CD4-positive, alpha-beta T cell (primary cell): ENCODE measurements at regions not wholly inside any gene's neighbourhood (a gene's known extent, or its start where the extent isn't known, plus 50 kb on each side); places are given as distances from the start of the nearest gene placed in this dataset.

Source experiments
- ATAC-seq: fragments of 200-7000 bp; cut with Tn5 transposase; one replicate; pipeline ENCODE4 v1.10.0; 2022; ENCODE audit warnings: mild to moderate bottlenecking; ENCODE audit not compliant: poor library complexity
- CTCF ChIA-PET: fragments of 350-600 bp; sonication (Branson Sonifier 250); formaldehyde crosslinking; loops from one replicate; lab custom pipeline; 2021; ENCODE audit warnings: antibody characterized with exemption, inconsistent platforms; lab: Charles Lee
- POLR2A ChIA-PET: fragments of 350-600 bp; sonication (Branson Sonifier 250); formaldehyde crosslinking; loops from one replicate; lab custom pipeline; 2021; ENCODE audit warnings: antibody characterized with exemption, inconsistent platforms; lab: Charles Lee
- DNase-seq, 14 experiments: peaks; one replicate each; pipeline ENCODE4 v3.0.0-alpha.2; 2013 to 2020; ENCODE audit warnings: mixed read lengths in 2 of 14
- H3K27ac ChIP-seq, 2 donors: one replicate each; pipeline versions ENCODE4 v1.5.1 to v1.7.0; 2013; ENCODE audit warnings: low read length in 2 of 2, low read depth in 1 of 2, mild to moderate bottlenecking in 1 of 2
- H3K27me3 ChIP-seq, 2 experiments: 1 replicate in 1 of 2; 2 replicates in 1 of 2; pipeline versions ENCODE4 v1.6.1 to v1.7.0; 2013; ENCODE audit warnings: low read length in 2 of 2, control low read depth in 1 of 2, mild to moderate bottlenecking in 1 of 2, moderate library complexity in 1 of 2; ENCODE audit not compliant: insufficient read depth in 2 of 2, control insufficient read depth in 1 of 2
- H3K36me3 ChIP-seq: one replicate; pipeline ENCODE4 v1.6.1; 2013; ENCODE audit warnings: low read length, control low read depth; ENCODE audit not compliant: insufficient read depth
- H3K4me1 ChIP-seq: one replicate; pipeline ENCODE4 v1.6.1; 2013; ENCODE audit warnings: low read length, control low read depth; ENCODE audit not compliant: insufficient read depth
- H3K4me3 ChIP-seq: one replicate; pipeline ENCODE4 v1.5.1; 2013; ENCODE audit warnings: mild to moderate bottlenecking, low read length, moderate library complexity
- H3K9me3 ChIP-seq, 2 experiments: 1 replicate in 1 of 2; 2 replicates in 1 of 2; pipeline versions ENCODE4 v1.6.1 to v1.7.0; 2013; ENCODE audit warnings: low read length in 2 of 2, mild to moderate bottlenecking in 2 of 2, control low read depth in 1 of 2, moderate library complexity in 1 of 2; ENCODE audit not compliant: control insufficient read depth in 1 of 2, insufficient read depth in 1 of 2
- H3K27ac Mint-ChIP-seq: one replicate; pipeline ENCODE4 v1.8.0; 2020; ENCODE audit warnings: mixed read lengths
- H3K27me3 Mint-ChIP-seq: one replicate; pipeline ENCODE4 v1.8.0; 2021; ENCODE audit warnings: mixed read lengths
- H3K36me3 Mint-ChIP-seq: one replicate; pipeline ENCODE4 v1.8.0; 2021; ENCODE audit warnings: low read depth, mixed read lengths
- H3K4me1 Mint-ChIP-seq: one replicate; pipeline ENCODE4 v1.8.0; 2021; ENCODE audit warnings: low read depth, mixed read lengths
- H3K4me3 Mint-ChIP-seq: one replicate; pipeline ENCODE4 v1.8.0; 2020; ENCODE audit warnings: mild to moderate bottlenecking, mixed read lengths
- H3K9me3 Mint-ChIP-seq: one replicate; pipeline ENCODE4 v1.8.0; 2020; ENCODE audit warnings: mixed read lengths
- intact Hi-C, 2 experiments: fragments of 100-400 bp; cut with DNase I in 1 of 2; cut with micrococcal nuclease in 1 of 2; formaldehyde crosslinking; loops; one replicate each; pipeline versions ENCODE4 v1.15.1 to v1.9.0; 2023 to 2025; cut with DNase I, micrococcal nuclease
- TF ChIP-seq, protein P1 (sequence below): fragments of 200-600 bp; IDR thresholded peaks from one replicate; pipeline ENCODE4 v1.8.0; 2022; ENCODE audit warnings: antibody characterized with exemption, mild to moderate bottlenecking

DNA sequence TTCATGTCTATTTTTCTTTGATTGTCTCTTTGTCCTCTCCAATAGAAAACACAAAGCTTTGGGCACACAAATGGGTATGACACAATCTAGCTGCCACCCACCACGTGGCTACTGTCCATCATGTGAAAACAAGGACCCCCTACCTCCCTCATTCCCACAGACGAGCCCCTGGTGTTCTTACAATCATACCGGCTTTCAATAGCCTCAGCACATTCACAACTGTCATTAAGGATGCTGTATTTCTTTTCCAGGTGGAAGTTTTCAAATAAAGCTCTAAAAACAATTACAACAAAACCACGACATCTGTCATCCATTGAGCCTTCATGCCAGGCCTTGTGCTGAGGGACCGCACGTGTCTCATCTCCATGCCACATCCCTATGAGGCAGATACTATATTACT is 552.6 kb upstream of the ADAMTS9 start:
- Mint-ChIP-seq H3K4me3 (no peak overlapping the region), H3K36me3 (no peaks in the 10 kb centered on the region), H3K4me1 (no peaks in the 10 kb centered on the region), H3K27me3 (no peaks in the 10 kb centered on the region), H3K27ac (no peak overlapping the region), H3K9me3 (peaks cover 12% of the 10 kb centered on the region)
- no peaks in the 10 kb centered on the region for H3K27me3 ChIP-seq
- no peaks in the 10 kb centered on the region for H3K4me1 ChIP-seq
- ChIA-PET POLR2A (no interaction called here), CTCF (no interaction called here)
- DNase-seq (no peak), ATAC-seq (no peak)
- TF ChIP-seq, protein P1, sequence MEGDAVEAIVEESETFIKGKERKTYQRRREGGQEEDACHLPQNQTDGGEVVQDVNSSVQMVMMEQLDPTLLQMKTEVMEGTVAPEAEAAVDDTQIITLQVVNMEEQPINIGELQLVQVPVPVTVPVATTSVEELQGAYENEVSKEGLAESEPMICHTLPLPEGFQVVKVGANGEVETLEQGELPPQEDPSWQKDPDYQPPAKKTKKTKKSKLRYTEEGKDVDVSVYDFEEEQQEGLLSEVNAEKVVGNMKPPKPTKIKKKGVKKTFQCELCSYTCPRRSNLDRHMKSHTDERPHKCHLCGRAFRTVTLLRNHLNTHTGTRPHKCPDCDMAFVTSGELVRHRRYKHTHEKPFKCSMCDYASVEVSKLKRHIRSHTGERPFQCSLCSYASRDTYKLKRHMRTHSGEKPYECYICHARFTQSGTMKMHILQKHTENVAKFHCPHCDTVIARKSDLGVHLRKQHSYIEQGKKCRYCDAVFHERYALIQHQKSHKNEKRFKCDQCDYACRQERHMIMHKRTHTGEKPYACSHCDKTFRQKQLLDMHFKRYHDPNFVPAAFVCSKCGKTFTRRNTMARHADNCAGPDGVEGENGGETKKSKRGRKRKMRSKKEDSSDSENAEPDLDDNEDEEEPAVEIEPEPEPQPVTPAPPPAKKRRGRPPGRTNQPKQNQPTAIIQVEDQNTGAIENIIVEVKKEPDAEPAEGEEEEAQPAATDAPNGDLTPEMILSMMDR: no peak
- H3K4me3 ChIP-seq: no peak overlapping the region
- intact Hi-C loops: no loop called here
- H3K9me3 ChIP-seq: peaks cover 0 to under 1% of the 10 kb centered on the region in 2 experiments
- H3K36me3 ChIP-seq: no peaks in the 10 kb centered on the region
- no peak overlapping the region for H3K27ac ChIP-seq

DNA sequence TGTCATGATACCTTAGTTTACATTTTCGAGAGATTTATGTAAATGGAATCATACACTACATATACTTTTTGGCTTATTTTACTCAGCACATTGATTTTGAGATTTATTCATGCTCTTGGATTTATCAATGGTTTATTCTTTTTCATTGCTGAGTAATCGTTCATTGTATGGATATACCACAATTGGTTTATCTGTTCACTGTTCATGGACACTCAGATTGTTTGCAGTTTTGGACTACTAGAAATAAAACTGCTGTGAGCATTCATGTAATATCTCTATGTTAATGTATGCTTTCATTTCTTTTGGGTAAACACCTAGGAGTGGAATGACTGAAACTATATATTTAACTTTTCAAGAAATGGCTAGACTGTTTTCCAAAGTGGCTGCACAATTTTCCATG is 550.9 kb upstream of the ADAMTS9 start:
- H3K36me3 ChIP-seq: no peaks in the 10 kb centered on the region
- CTCF ChIA-PET: no interaction called here
- TF ChIP-seq, protein P1: no peak
- intact Hi-C loops: no loop called here
- no peak for ATAC-seq
- peaks cover 10% of the 10 kb centered on the region for H3K9me3 Mint-ChIP-seq
- no peak overlapping the region for H3K27ac Mint-ChIP-seq
- no peaks in the 10 kb centered on the region for H3K4me1 Mint-ChIP-seq
- POLR2A ChIA-PET: no interaction called here
- H3K36me3 Mint-ChIP-seq: no peaks in the 10 kb centered on the region
- no peaks in the 10 kb centered on the region for H3K27me3 Mint-ChIP-seq
- H3K27me3 ChIP-seq: no peaks in the 10 kb centered on the region
- H3K27ac ChIP-seq: no peak overlapping the region
- DNase-seq: no peak
- H3K4me3 ChIP-seq: no peak overlapping the region
- peaks cover 0 to 3% of the 10 kb centered on the region in 2 experiments for H3K9me3 ChIP-seq
- H3K4me3 Mint-ChIP-seq: no peak overlapping the region
- H3K4me1 ChIP-seq: no peaks in the 10 kb centered on the region

DNA sequence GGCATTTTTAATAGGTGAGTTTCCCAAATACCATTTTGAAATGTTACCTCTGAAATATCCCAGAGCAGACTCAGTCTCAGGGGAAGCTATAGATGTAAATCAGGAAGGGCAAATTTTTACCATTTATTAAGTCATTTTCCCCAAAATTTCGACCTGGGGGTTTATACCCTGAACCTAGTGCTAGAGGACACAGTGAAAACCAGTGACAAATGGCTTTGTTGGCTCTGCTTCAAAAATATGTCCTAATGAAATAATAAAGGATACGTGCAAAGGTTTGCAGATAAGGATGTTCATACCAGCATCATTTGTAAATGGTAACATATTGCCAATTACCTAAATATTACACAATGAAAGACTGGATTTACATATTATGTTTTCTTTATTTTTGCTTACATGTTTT is 546.7 kb upstream of the ADAMTS9 start:
- no peaks in the 10 kb centered on the region for H3K4me1 ChIP-seq
- H3K36me3 Mint-ChIP-seq: no peaks in the 10 kb centered on the region
- TF ChIP-seq, protein P1: no peak
- no peak overlapping the region for H3K27ac ChIP-seq
- no peak overlapping the region for H3K27ac Mint-ChIP-seq
- H3K27me3 Mint-ChIP-seq: no peaks in the 10 kb centered on the region
- no peaks in the 10 kb centered on the region for H3K27me3 ChIP-seq
- no peaks in the 10 kb centered on the region for H3K36me3 ChIP-seq
- intact Hi-C loops: no loop called here
- H3K4me3 Mint-ChIP-seq: no peak overlapping the region
- DNase-seq (no peak), ATAC-seq (no peak)
- H3K4me3 ChIP-seq: no peak overlapping the region
- POLR2A ChIA-PET: no interaction called here
- peaks cover 14% of the 10 kb centered on the region for H3K9me3 Mint-ChIP-seq
- CTCF ChIA-PET: no interaction called here
- H3K9me3 ChIP-seq: peaks cover 0 to 7% of the 10 kb centered on the region in 2 experiments
- H3K4me1 Mint-ChIP-seq: no peaks in the 10 kb centered on the region
